ENCODE measurements at regions not wholly inside any gene's neighbourhood (a gene's known extent, or its start where the extent isn't known, plus 50 kb on each side); places are given as distances from the start of the nearest gene placed in this dataset.
"Not testable (repeated sequence)": the region's sequence is repeated elsewhere in the genome, so short reads cannot be mapped to it uniquely, and the experiment has no call there.

DNA sequence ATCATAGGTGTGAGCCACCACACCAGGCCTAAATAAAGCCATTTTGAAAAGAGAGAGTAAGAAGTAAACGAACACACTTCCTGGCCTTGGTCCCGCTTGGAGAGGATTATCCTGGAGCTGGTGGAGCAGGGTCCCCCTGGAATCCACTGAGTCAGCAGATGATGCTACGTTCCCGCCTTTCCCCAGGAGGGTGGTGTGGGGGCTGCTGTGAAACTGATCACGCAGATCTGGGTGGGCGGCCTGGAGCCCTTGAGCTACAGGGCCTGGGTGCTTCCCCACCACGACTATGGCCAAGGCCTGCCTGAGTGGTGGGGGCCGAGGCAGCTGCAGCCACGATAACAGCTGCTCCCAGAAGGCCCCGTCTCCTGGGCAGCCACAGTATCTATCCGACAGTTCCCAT, 407.4 kb upstream of the ZNF722 start:
- TF ChIP-seq POLR2A (IDR thresholded peaks at IDR 0.05; ENCODE audit: low read depth, low read length); POLR2AphosphoS5 (IDR thresholded peaks at IDR 0.05; ENCODE audit: insufficient read depth, low read depth, low read length); EZH2 (IDR thresholded peaks at IDR 0.05; ENCODE audit: borderline replicate concordance, low read depth, low read length, severe bottlenecking); GATA2 (IDR thresholded peaks at IDR 0.05; ENCODE audit: insufficient read depth, insufficient read length, low read depth, low read length); JUN (IDR thresholded peaks at IDR 0.05; ENCODE audit: borderline replicate concordance, insufficient read depth, insufficient read length, low read depth); MYC (IDR thresholded peaks at IDR 0.05; ENCODE audit: low read depth, low read length): not testable (repeated sequence)
- TF ChIP-seq, protein P1, sequence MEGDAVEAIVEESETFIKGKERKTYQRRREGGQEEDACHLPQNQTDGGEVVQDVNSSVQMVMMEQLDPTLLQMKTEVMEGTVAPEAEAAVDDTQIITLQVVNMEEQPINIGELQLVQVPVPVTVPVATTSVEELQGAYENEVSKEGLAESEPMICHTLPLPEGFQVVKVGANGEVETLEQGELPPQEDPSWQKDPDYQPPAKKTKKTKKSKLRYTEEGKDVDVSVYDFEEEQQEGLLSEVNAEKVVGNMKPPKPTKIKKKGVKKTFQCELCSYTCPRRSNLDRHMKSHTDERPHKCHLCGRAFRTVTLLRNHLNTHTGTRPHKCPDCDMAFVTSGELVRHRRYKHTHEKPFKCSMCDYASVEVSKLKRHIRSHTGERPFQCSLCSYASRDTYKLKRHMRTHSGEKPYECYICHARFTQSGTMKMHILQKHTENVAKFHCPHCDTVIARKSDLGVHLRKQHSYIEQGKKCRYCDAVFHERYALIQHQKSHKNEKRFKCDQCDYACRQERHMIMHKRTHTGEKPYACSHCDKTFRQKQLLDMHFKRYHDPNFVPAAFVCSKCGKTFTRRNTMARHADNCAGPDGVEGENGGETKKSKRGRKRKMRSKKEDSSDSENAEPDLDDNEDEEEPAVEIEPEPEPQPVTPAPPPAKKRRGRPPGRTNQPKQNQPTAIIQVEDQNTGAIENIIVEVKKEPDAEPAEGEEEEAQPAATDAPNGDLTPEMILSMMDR (IDR thresholded peaks at IDR 0.05; ENCODE audit: extremely low read depth in 1 of 2, insufficient read depth in 1 of 2, low read depth in 1 of 2, low read length in 2 of 2), result not testable (repeated sequence)
- TF ChIP-seq, protein P2, sequence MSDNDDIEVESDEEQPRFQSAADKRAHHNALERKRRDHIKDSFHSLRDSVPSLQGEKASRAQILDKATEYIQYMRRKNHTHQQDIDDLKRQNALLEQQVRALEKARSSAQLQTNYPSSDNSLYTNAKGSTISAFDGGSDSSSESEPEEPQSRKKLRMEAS (IDR thresholded peaks at IDR 0.05; ENCODE audit: insufficient read depth, insufficient read length), result not testable (repeated sequence)

All from endothelial cell of umbilical vein (primary cell).